NB4 (cell line): ENCODE measurements at regions not wholly inside any gene's neighbourhood (a gene's known extent, or its start where the extent isn't known, plus 50 kb on each side); places are given as distances from the start of the nearest gene placed in this dataset.
"Not testable (repeated sequence)": the region's sequence is repeated elsewhere in the genome, so short reads cannot be mapped to it uniquely, and the experiment has no call there.

ENCODE experiments used
- DNase-seq: peaks from one replicate; pipeline ENCODE4 v3.0.0; 2010; ENCODE audit warnings: low read depth
- H3K4me3 ChIP-seq: one replicate; pipeline ENCODE4 v1.5.1; 2011; ENCODE audit warnings: mild to moderate bottlenecking, low read depth, low read length, moderate library complexity
- MYC ChIP-seq: IDR thresholded peaks from 2 replicates; pipeline ENCODE4 v1.6.1; 2011; ENCODE audit warnings: low read depth, low read length
- POLR2A ChIP-seq: IDR thresholded peaks from 2 replicates; pipeline ENCODE4 v1.6.1; 2011; ENCODE audit warnings: mild to moderate bottlenecking; ENCODE audit not compliant: insufficient read length; ENCODE audit errors: extremely low read depth
- TF ChIP-seq, protein P1 (sequence below): IDR thresholded peaks from 2 replicates; pipeline ENCODE4 v1.6.1; 2011; ENCODE audit warnings: low read depth, low read length
- TF ChIP-seq, protein P2 (sequence below): IDR thresholded peaks from one replicate; pipeline ENCODE4 v1.5.1; 2012; ENCODE audit warnings: low read depth, low read length

DNA sequence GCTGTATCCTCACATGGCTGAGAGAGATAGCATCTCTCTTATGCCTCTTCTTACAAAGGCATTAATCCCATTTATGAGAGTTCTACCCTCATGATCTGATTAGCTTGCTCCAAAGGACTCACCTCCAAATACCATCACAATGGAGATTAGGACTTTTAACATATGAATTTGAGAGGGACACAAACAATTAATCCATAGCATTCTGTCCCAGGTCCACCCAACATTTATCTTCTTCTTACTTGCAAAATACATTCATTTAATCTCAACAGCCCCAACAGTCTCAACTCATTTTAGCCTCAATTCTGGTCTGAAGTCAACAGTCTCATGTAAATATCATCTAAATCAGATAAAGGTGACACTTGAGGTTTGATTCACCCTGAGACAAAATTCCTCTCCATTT is 555.4 kb downstream of the RAB28 start:
- no peak overlapping the region for H3K4me3 ChIP-seq
- DNase-seq, result no peak
- TF ChIP-seq MYC, result no peak
- TF ChIP-seq, protein P1, sequence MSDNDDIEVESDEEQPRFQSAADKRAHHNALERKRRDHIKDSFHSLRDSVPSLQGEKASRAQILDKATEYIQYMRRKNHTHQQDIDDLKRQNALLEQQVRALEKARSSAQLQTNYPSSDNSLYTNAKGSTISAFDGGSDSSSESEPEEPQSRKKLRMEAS, result no peak
- TF ChIP-seq POLR2A, result no peak

DNA sequence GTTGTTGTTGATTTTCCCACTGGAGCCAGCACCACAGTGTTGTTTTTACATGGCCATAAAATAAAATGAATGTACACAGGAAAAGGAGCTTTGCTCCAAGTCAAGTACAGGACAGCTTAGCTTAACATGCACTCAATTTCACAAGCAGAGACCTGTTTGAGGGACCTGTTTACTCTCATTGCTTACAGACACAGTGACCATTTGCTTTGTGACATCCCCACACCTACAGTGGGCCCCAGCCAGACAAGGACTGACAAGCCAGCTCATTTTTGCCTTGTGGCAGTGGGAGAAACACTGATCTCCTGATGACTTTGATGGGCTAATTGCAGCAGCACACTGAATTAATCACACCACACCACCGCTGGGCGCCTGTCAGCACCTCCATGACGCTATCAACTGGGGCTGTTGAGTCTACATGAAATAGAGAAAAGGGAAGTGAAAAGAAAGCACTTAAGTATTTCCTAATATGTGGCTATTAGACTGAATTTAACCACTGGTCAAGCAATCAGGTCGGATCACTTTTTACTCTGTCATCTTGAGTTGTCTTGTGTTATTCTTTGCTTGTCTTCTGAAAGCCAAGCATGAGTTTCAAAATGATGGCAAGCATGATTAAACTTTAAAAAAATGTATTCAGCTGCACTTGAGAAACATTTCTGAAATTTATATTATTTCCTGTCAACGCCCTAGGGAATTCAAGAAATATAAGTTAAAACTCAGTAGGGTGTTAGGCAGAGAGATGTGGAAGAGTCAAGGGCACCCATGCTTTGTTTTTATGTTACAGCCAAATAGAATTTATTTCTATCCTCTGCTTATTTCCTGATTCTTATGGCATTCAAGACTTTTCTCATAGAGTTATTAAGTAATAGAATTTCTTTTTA is 557.7 kb downstream of the RAB28 start:
- DNase-seq, result peak; percentile 9
- H3K4me3 ChIP-seq, result no peak overlapping the region
- TF ChIP-seq POLR2A (no peak), MYC (no peak)
- TF ChIP-seq, protein P2, sequence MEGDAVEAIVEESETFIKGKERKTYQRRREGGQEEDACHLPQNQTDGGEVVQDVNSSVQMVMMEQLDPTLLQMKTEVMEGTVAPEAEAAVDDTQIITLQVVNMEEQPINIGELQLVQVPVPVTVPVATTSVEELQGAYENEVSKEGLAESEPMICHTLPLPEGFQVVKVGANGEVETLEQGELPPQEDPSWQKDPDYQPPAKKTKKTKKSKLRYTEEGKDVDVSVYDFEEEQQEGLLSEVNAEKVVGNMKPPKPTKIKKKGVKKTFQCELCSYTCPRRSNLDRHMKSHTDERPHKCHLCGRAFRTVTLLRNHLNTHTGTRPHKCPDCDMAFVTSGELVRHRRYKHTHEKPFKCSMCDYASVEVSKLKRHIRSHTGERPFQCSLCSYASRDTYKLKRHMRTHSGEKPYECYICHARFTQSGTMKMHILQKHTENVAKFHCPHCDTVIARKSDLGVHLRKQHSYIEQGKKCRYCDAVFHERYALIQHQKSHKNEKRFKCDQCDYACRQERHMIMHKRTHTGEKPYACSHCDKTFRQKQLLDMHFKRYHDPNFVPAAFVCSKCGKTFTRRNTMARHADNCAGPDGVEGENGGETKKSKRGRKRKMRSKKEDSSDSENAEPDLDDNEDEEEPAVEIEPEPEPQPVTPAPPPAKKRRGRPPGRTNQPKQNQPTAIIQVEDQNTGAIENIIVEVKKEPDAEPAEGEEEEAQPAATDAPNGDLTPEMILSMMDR, result no peak
- TF ChIP-seq, protein P1, result no peak

DNA sequence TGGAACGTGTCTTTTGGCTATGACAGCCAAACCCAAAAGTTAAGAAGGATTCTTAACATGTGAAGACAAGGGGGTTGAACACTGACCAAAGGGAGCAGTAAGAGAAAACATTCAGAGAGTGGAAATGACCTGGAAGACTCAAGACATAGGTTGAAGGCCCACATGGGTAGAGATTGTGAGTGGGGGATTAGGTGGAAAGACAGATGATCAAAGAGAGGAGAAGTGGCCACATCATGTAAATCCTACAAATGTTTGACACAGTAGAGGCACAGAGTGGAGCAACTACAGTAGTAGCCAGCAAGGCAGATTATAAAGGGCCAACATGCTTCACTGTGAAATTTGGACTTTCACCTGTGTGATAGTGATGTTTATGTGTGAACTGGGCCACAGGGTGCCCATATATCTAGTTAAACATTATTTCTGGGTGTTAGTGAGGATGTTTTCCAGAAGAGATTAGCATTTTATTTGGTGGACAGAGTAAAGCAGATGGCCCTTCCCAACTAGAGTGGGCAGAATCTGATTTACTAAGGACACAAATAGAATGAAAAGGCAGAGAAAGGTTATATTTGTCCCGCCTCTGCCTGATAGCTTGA is 559.3 kb downstream of the RAB28 start:
- no peak for DNase-seq
- TF ChIP-seq, protein P1, result no peak
- TF ChIP-seq POLR2A (no peak), MYC (no peak)
- TF ChIP-seq, protein P2, result no peak
- H3K4me3 ChIP-seq, result no peak overlapping the region

DNA sequence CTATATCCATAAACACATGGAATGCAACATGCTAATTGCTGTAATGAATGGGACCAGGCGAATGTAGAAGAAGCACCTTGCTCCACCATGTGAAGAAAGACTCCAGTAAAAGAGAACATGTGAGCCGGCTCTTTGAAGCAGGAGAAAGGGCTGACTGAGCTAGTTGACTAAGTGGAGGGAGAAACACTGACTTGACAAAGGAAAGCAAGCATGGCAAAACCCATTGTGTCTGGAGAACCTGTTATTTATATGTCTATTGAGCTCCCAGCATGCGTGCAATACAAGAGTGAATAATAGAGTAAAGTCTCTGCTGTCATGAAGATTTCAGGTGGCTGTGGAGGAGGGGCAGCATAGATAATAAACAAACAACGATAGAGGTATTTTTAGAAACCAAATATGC is 559.9 kb downstream of the RAB28 start:
- DNase-seq, result no peak
- TF ChIP-seq, protein P1, result no peak
- TF ChIP-seq POLR2A (no peak), MYC (no peak)
- TF ChIP-seq, protein P2, result no peak
- no peak overlapping the region for H3K4me3 ChIP-seq

DNA sequence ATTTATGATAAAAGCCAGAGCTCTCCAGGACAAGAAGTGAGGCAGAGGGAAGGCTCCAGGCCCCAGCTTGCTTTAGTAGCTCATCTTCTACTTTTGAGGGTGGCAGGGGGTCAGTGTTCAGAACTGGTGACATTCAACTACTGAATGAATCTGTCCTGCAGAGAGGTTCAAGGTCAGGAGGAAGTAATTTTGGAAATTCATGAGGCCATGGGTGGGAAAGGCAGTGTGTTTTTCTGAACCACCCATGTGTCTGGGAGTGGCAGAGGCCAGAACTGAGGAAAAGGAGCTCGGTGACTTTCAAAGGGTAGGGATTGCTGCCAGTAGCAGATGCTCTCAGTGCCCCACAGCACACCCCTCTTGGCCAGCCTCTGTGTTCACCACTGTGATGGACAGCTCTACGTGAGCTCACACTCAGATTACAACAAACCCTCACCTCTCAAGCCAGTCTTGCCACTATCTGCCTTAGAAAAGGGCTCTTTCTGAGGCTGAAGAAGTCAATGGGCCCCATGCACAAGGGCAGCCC is 571.2 kb downstream of the RAB28 start:
- TF ChIP-seq, protein P1, result no peak
- no peak for DNase-seq
- no peak overlapping the region for H3K4me3 ChIP-seq

DNA sequence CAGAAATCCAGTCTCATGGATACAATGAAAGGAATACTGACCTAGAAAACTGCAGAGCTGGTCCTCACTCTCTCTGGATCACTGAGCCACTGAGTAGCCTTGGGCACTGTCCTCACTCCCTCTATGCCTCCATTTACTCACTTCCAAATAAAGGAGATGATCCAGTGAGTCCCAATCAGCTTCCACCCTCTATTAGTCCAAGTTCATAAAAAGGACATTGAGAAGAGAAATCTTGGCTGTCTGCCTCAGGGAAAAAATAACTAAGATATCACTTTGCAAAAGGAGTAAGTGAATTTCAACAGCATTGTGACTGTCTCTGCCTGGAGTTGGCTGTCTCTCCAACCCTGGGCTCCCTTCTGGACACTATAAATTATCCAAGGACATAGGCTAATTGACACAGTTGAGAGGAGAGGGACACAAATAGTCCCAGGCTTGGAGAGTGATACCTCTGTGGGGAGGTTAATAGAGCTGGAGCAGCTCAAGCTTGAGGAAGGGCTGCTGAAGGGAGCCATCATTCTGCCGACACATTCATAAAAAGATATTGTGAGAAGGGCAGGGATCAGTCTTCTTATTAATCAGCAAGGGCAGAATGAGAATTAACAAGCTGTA is 572.3 kb downstream of the RAB28 start:
- TF ChIP-seq, protein P2, result no peak
- no peak for TF ChIP-seq POLR2A
- TF ChIP-seq, protein P1, result no peak
- no peak for TF ChIP-seq MYC

DNA sequence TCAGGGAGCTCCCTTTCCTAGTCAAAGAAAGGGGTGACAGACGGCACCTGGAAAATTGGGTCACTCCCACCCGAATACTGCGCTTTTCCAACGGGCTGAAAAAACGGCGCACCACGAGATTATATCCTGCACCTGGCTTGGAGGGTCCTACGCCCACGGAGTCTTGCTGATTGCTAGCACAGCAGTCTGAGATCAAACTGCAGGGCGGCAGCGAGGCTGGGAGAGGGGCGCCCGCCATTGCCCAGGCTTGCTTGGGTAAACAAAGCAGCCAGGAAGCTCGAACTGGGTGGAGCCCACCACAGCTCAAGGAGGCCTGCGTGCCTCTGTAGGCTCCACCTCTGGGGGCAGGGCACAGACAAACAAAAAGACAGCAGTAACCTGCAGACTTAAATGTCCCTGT is 580.5 kb downstream of the RAB28 start:
- H3K4me3 ChIP-seq, DNase-seq: not testable (repeated sequence)

More for the DNA sequence above, 572.3 kb downstream of the RAB28 start:
- no peak for DNase-seq
- no peak overlapping the region for H3K4me3 ChIP-seq
